ENCODE measurements at regions not wholly inside any gene's neighbourhood (a gene's known extent, or its start where the extent isn't known, plus 50 kb on each side); places are given as distances from the start of the nearest gene placed in this dataset.

DNA sequence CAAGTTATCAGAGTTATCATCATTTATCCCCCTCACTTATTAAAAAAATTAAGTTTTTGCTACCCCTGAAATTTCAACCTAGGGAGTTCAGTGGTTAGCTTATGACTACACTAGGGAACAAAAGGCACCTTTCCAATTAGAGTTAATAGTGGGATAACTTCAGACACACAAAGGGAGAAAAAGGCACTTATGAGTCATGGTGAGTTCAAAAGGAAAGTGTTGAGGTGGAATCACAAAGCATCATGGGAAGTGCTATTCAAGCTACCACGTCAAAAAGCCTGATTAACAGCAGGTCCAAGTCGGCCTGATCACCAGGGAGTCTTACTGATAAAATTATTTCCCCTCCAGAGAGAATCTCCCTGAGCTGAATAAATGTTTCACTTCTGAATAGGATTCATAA is 165.7 kb downstream of the C7orf25 start:
- TF ChIP-seq CTCF (IDR thresholded peaks at IDR 0.05; ENCODE audit: low read depth, low read length) (no peak), EZH2phosphoT487 (IDR thresholded peaks at IDR 0.05; ENCODE audit: low read depth) (no peak)
- Histone ChIP-seq H2AFZ (ENCODE audit: low read depth, low read length) (no peak overlapping the region), H3K4me2 (ENCODE audit: low read length) (no peak overlapping the region), H3K36me3 (replicated peaks; ENCODE audit: low read depth, low read length) (no peaks in the 10 kb centered on the region), H3K27me3 (ENCODE audit: low read depth, low read length) (no peaks in the 10 kb centered on the region), H3K9ac (ENCODE audit: low read length) (no peak overlapping the region), H3K9me3 (ENCODE audit: insufficient read depth, low read length) (no peaks in the 10 kb centered on the region), H4K20me1 (ENCODE audit: insufficient read depth, low read length) (no peaks in the 10 kb centered on the region), H3K27ac (ENCODE audit: low read length) (no peak overlapping the region), H3K79me2 (ENCODE audit: low read length) (no peaks in the 10 kb centered on the region), H3K4me3 (ENCODE audit: low read length) (no peak overlapping the region), H3K4me1 (ENCODE audit: low read length) (no peaks in the 10 kb centered on the region)

GRCh38 chr7:42745357-42746059 is 166.4 kb downstream of the C7orf25 start:
- TF ChIP-seq EZH2phosphoT487 (IDR thresholded peaks at IDR 0.05; ENCODE audit: low read depth) (no peak), CTCF (IDR thresholded peaks at IDR 0.05; ENCODE audit: low read depth, low read length) (peak; percentile 69)
- Histone ChIP-seq H3K9ac (ENCODE audit: low read length) (no peak overlapping the region), H3K4me1 (ENCODE audit: low read length) (no peaks in the 10 kb centered on the region), H2AFZ (ENCODE audit: low read depth, low read length) (no peak overlapping the region), H3K4me3 (ENCODE audit: low read length) (no peak overlapping the region), H3K36me3 (replicated peaks; ENCODE audit: low read depth, low read length) (no peaks in the 10 kb centered on the region), H3K27ac (ENCODE audit: low read length) (no peak overlapping the region), H3K4me2 (ENCODE audit: low read length) (no peak overlapping the region), H4K20me1 (ENCODE audit: insufficient read depth, low read length) (no peaks in the 10 kb centered on the region), H3K27me3 (ENCODE audit: low read depth, low read length) (no peaks in the 10 kb centered on the region), H3K9me3 (ENCODE audit: insufficient read depth, low read length) (no peaks in the 10 kb centered on the region), H3K79me2 (ENCODE audit: low read length) (no peaks in the 10 kb centered on the region)

GRCh38 chr7:42744746-42745145 is 167.1 kb downstream of the C7orf25 start:
- Histone ChIP-seq H3K27me3 (ENCODE audit: low read depth, low read length) (no peaks in the 10 kb centered on the region), H3K9me3 (ENCODE audit: insufficient read depth, low read length) (no peaks in the 10 kb centered on the region), H3K9ac (ENCODE audit: low read length) (no peak overlapping the region), H3K36me3 (replicated peaks; ENCODE audit: low read depth, low read length) (no peaks in the 10 kb centered on the region), H3K27ac (ENCODE audit: low read length) (no peak overlapping the region), H3K4me3 (ENCODE audit: low read length) (no peak overlapping the region), H4K20me1 (ENCODE audit: insufficient read depth, low read length) (no peaks in the 10 kb centered on the region), H2AFZ (ENCODE audit: low read depth, low read length) (no peak overlapping the region), H3K79me2 (ENCODE audit: low read length) (no peaks in the 10 kb centered on the region), H3K4me2 (ENCODE audit: low read length) (no peak overlapping the region), H3K4me1 (ENCODE audit: low read length) (no peaks in the 10 kb centered on the region)
- TF ChIP-seq CTCF (IDR thresholded peaks at IDR 0.05; ENCODE audit: low read depth, low read length) (no peak), EZH2phosphoT487 (IDR thresholded peaks at IDR 0.05; ENCODE audit: low read depth) (no peak)

DNA sequence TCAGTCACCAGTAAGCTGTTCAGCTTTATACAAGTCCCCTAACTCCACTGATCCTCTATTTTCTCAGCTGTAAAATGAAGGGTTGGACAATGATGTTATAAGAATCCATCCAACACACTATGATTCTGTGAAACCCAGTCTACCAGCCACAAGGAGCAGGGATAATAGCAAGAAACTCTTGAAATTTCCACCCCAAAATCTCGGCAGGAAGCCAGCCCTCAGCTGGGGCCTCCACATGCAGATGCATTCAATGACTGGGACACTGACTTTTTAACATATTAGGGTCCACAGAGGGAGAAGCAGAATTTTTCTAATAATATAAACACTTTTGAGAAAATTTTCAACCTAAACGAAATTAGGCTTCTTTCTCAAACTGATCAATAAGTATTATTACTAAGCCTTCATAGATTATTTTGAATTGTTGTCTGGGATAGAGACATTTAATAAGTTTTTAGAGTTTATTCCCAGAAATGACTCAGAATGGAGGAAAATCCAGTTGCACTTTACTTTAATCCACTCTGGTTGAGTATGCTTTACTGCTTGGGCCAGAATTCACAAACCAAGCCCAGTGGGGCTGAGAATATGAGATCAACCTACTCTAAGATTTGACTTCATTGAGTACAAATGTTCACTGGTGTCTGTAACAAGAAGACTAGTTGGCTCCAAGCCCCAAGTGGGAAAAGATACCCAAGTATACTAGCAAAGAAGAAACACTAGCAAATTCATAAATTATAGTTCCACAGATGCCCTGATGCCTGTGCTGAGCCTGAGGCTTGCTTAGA is 168.6 kb downstream of the C7orf25 start:
- Histone ChIP-seq H2AFZ (ENCODE audit: low read depth, low read length) (no peak overlapping the region), H3K9ac (ENCODE audit: low read length) (no peak overlapping the region), H3K79me2 (ENCODE audit: low read length) (no peaks in the 10 kb centered on the region), H3K4me2 (ENCODE audit: low read length) (no peak overlapping the region), H3K4me3 (ENCODE audit: low read length) (no peak overlapping the region), H3K9me3 (ENCODE audit: insufficient read depth, low read length) (no peaks in the 10 kb centered on the region), H3K27ac (ENCODE audit: low read length) (no peak overlapping the region), H3K4me1 (ENCODE audit: low read length) (no peaks in the 10 kb centered on the region), H3K27me3 (ENCODE audit: low read depth, low read length) (no peaks in the 10 kb centered on the region), H3K36me3 (replicated peaks; ENCODE audit: low read depth, low read length) (no peaks in the 10 kb centered on the region), H4K20me1 (ENCODE audit: insufficient read depth, low read length) (no peaks in the 10 kb centered on the region)
- TF ChIP-seq CTCF (IDR thresholded peaks at IDR 0.05; ENCODE audit: low read depth, low read length) = no peak
- no peak for TF ChIP-seq EZH2phosphoT487 (IDR thresholded peaks at IDR 0.05; ENCODE audit: low read depth)
